ENCODE measurements at regions not wholly inside any gene's neighbourhood (a gene's known extent, or its start where the extent isn't known, plus 50 kb on each side); places are given as distances from the start of the nearest gene placed in this dataset.
"Not testable (repeated sequence)": the region's sequence is repeated elsewhere in the genome, so short reads cannot be mapped to it uniquely, and the experiment has no call there.

- no peak for DNase-seq (ENCODE audit: low spot score)
Observed at GRCh38 chr12:113726254-113726819, 239.8 kb downstream of the RBM19 start.

DNA sequence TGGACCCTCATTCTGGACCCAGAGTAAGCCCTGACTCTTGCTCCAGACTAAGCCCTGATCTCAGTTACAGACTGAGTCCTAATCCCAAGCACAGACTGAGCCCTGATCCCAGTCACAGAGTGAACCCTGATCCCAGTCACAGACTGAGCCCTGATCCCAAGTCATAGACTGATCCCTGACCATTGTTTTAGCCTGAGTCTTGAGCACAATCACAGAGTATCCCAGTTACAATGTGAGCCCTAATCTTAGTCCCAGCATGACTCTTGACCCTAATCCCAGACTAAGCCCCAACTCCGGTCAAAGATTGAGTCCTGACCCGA lies 240.6 kb downstream of the RBM19 start:
- DNase-seq (ENCODE audit: low spot score): no peak

- DNase-seq (ENCODE audit: low spot score): no peak
Observed at GRCh38 chr12:113724794-113725556, 241.2 kb downstream of the RBM19 start.

DNA sequence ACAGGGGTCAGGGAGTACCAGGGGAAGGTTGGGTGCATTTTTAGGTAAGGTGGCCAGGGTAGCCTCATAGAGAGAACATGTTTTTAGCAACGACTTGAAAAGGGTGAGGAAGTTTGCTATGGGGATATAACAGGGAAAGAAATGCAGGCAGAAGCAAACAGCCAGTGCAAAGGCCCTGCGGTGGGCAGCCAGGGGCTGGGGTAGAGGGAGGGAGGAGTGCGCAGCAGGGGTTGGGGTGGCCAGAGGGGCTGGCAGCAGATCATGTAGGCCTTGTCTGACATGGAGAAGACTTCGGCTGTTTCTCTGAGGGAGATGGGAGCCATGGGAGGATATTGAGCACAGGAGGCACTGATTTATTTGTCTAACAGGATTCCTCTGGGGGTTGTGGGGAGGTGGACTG lies 242.5 kb downstream of the RBM19 start:
- DNase-seq (ENCODE audit: low spot score): no peak

GRCh38 chr12:113722747-113723146 lies 243.4 kb downstream of the RBM19 start:
- DNase-seq (ENCODE audit: low spot score): no peak

DNA sequence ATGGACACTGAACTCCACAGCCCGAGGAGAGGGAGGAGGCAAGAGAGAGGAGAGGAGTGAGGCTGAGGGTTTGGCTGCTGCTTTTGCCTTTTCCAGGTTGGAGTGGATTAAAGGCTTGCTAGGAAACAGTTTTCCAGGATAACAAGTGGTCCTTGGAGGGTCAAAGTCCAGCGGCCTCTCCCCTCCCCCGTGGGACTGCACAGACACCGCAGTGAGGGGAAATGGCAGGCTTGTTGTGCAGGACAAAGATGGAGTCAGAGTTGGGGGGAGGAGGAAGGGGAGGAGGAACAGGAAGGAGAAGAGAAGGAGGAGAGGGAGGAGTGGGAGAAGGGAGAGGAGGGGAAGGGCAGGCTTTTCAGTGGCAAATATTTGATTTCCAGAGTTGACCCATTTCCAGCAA lies 245.5 kb downstream of the RBM19 start:
- no peak for DNase-seq (ENCODE audit: low spot score)

DNA sequence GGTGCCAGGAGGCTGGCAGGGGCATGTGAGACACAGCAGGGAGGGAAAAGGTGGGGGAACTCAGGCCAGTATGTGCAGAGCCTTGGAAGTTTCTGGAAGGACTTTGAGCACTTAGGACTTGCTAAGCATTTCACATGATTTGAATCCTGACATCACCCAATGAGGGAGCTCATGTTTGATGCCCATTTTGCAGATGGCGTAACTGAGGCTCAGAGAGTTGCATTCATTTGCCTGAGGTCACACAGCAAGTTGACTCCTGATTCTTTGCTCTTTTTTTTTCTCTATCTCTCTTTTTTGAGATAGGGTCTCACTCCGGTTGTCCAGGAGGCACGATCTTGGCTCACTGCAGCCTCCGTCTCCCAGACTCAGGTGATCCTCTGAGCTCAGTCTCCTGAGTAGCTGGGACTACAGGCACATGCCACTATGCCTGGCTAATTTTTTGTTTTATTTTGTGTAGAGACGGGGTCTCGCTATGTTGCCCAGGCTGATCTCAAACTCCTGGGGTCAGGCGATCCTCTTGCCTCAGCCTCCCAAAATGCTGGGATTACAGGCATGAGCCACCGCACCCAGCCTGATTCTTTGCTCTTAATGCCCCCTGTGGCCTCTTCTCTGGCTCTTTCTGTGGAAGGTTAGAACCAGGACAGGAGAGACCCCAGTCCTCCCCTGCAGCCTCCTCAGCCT lies 246.1 kb downstream of the RBM19 start:
- no peak for DNase-seq (ENCODE audit: low spot score)

DNA sequence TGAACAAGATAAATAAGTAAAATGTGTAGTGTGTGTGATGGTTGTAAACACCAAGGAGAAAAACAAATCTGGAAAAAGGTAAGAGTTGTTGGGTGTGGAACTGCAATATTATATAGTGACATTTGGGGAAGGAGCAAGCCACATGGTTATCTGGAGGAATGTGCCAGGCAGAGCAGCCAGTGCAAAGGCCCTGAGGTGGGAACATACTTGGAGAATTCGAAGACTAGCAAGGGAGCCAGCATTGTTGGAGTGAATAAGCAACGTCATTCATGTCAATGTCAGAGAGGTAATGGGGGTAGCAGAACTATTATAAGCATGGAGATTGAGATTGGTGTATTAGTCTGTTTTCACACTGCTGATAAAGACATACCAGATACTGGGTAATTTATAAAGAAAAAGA lies 241.5 kb upstream of the LHX5 start:
- DNase-seq (ENCODE audit: low spot score): no peak

DNA sequence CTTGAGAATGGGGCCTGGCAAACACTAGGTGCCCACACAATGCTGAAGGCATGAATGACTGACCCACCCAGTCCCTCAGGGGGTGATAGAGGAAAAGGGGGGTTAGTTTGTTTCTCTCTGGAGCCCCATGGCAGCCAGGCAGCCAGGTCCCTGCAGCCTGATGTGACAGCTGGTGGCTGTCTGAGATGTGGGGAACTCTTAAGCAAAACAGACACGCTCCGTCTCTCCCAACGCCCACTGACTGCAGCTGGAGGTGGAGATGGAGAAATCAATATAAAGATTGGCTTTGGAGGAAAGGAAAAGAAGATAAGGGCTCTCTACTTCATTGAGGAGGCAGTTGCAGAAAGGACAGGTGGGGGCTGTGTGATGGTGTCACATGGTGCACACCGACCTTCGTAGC lies 240.8 kb upstream of the LHX5 start:
- DNase-seq (ENCODE audit: low spot score): no peak

GRCh38 chr12:113710216-113710615 lies 238.5 kb upstream of the LHX5 start:
- no peak for DNase-seq (ENCODE audit: low spot score)

DNA sequence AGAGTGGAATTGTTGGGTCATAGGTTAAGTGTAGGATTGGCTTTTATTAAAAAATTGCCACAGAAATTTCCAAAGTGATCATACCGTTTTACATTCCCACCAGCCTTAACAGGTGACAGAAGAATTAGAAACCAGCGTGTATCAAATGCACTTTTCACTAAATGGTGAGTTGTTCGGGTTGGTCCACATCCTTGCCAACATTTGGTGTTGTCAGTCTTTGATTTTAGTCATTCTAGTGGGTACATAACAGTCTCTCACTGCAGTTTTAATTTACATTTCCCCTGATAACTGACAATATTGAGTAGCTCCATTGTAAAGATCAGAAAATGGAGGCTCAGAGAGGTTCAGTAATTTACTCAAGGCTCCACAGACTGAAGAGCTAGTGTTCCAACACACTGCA lies 237.8 kb upstream of the LHX5 start:
- DNase-seq (ENCODE audit: low spot score): no peak

DNA sequence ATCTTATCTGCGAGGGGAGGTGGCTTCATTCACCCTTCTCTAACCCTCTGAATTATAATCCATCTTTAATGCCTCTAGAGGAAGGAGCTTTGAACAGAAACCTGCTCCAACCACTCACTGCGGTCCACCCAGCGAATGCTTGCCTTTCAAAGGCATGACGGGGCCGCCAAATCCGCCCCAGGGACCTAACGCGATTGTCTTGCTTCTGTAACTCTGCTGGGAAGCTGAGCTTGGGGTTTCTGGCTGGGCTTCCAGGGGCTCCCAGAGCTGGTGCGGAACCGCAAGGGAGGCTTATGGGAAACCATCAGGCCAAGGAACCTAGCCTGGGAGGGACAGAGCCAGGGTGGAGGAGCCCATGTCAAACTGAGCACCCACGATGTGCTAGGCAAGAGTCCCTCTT lies 231.2 kb upstream of the LHX5 start:
- DNase-seq (ENCODE audit: low spot score): no peak

DNA sequence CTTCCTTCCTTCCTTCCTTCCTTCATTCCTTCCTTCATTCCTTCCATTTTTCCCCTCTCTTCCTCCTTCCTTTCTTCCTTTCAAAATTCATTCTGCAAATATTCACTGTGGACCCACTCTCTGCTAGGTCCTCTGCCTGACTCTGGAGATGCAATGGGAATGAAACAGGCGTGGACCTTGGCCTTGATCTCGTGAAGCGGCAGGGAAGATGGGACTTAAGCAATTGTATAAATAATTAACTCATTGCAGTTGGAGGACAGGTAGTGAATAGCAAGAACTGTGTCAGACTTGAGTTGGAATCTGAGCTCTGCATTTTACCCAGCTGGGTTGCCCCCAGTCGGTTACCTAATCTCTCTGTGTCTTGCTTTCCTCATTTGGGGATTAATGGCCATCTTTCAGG lies 230.6 kb upstream of the LHX5 start:
- DNase-seq (ENCODE audit: low spot score): no peak

DNA sequence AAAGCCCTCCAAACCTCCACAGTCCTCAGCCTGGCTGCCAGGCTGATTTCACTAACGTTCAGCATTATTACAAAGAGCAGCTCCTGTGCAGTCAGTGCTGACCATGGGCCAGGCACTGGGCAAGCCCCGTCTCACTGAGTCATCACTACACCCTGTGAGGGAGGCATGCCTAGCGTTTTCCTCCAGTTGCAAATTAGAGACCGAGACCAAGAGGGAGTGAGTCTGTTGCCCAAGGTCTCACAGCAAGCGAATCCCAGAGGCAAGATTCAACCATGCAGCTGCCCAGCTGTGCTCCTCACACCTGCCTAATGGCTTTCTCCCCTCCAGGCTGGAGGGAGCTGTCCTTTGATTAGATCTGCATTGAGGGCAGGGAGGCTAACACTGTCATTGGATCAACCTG lies 229.3 kb upstream of the LHX5 start:
- DNase-seq (ENCODE audit: low spot score): peak; percentile 41

- DNase-seq (ENCODE audit: low spot score): not testable (repeated sequence)
Observed at GRCh38 chr12:113699984-113700383, 228.3 kb upstream of the LHX5 start.

DNA sequence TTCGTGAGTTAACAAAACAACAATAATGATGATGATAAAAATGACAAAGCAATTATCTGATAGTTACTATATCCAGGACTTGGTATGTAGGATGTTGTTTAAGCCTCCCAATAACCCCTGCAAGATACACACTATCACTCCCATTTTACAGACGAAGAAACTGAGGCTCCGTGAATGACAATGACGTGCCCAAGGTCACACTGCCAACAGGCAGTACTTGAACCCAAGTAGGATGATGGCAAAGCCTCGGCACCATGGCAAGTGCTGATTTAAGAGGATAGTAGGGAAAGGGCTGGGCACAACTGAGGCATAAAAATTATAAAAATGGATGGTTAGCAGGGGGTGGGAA lies 226.8 kb upstream of the LHX5 start:
- DNase-seq (ENCODE audit: low spot score): no peak

- no peak for DNase-seq (ENCODE audit: low spot score)
Observed at GRCh38 chr12:113697651-113698509, 226.2 kb upstream of the LHX5 start.

GRCh38 chr12:113697104-113697503 lies 225.4 kb upstream of the LHX5 start:
- DNase-seq (ENCODE audit: low spot score): no peak

- DNase-seq (ENCODE audit: low spot score): no peak
Observed at GRCh38 chr12:113693693-113694092, 222.0 kb upstream of the LHX5 start.

GRCh38 chr12:113689047-113689610 lies 217.5 kb upstream of the LHX5 start:
- DNase-seq (ENCODE audit: low spot score): no peak

DNA sequence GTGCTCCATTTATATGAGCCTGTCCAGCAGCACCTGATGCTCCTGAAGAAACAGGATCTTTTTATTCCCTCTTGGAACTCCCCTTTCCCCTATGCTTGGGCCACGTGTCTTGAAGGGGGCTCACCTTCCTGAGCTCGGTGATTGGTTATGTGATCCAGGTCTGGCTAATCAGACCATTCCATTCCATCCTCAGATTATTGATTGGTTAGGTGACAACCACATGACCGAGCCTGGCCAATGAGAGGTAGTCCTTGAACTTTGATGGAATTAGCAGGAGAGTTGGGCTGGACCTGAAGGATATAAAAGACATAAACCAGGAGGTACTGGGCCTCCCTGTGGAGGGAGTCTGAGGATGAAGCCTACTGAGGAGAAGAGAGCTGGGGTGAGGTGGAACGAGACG lies 216.6 kb upstream of the LHX5 start:
- DNase-seq (ENCODE audit: low spot score): no peak
